ENCODE measurements at regions not wholly inside any gene's neighbourhood (a gene's known extent, or its start where the extent isn't known, plus 50 kb on each side); places are given as distances from the start of the nearest gene placed in this dataset.
A peak's percentile ranks its signal among the peaks of the same experiment; 100 is the strongest.
"Not testable (repeated sequence)": the region's sequence is repeated elsewhere in the genome, so short reads cannot be mapped to it uniquely, and the experiment has no call there.

GRCh38 chr3:101134331-101134730 is 141.1 kb upstream of the ABI3BP start (continued):
- no peak for TF ChIP-seq IRF3 (IDR thresholded peaks at IDR 0.05)
- no peak for TF ChIP-seq TCF12 (IDR thresholded peaks at IDR 0.05; ENCODE audit: low read depth, low read length)

GRCh38 chr3:101133652-101134051 is 140.4 kb upstream of the ABI3BP start:
- Histone ChIP-seq H3K4me2 (ENCODE audit: control insufficient read depth, insufficient read depth) (no peak overlapping the region), H3K9me3 (replicated peaks; ENCODE audit: control insufficient read depth, insufficient read depth, low read length) (peaks cover 3% of the 10 kb centered on the region; the same call in 2 of the 3 replicates), H3K79me2 (ENCODE audit: control insufficient read depth, insufficient read depth, low read length) (no peaks in the 10 kb centered on the region), H2AFZ (ENCODE audit: control insufficient read depth, low read depth, low read length) (no peak overlapping the region), H3K36me3 (ENCODE audit: control insufficient read depth in 2 of 2, insufficient read depth in 2 of 2, low read length in 1 of 2) (no peaks in the 10 kb centered on the region), H3K27me3 (replicated peaks in 1 of 2; ENCODE audit: control insufficient read depth in 2 of 2, insufficient read depth in 2 of 2, low read length in 1 of 2) (no peaks in the 10 kb centered on the region; a peak in 1 of 4 replicates), H3K9ac (ENCODE audit: control insufficient read depth, insufficient read depth, low read length) (no peak overlapping the region), H3K4me3 (no peak overlapping the region), H4K20me1 (ENCODE audit: control insufficient read depth, insufficient read depth) (no peaks in the 10 kb centered on the region), H3K4me1 (ENCODE audit: control insufficient read depth, insufficient read depth, low read length) (no peaks in the 10 kb centered on the region), H3K27ac (ENCODE audit: control insufficient read depth, insufficient read depth) (no peak overlapping the region)
- in situ Hi-C loops (cut with MboI) (no loop called here), intact Hi-C loops (cut with micrococcal nuclease; ENCODE audit: unreplicated experiment) (no loop called here)
- SMC1A ChIA-PET (ENCODE audit: uncharacterized antibody, unreplicated experiment) = no interaction called here
- DNase-seq (ENCODE audit: low read depth, low spot score) (no peak), ATAC-seq (no peak), FAIRE-seq (no peak)
- no TSS peak for BruUV-seq (replicated peaks)
- POLR2A ChIA-PET = no interaction called here
- RAD21 ChIA-PET (ENCODE audit: unreplicated experiment) = no interaction called here
- 0% methylated on average over 1 of the region's 1 CpG for WGBS (ENCODE audit: insufficient coverage, insufficient replicate concordance, low lambda C conversion rate, missing lambda C conversion rate)
- TF ChIP-seq RUNX3 (IDR thresholded peaks at IDR 0.05; ENCODE audit: low read length) (peak; percentile 65), PRDM15 (CRISPR knock-in tag; IDR thresholded peaks at IDR 0.05) (no peak), IKZF2 (IDR thresholded peaks at IDR 0.05) (0 out of 4 replicates have a peak, but pooled peaks of 1 of the 2 experiments have one; percentile 17), NFIC (IDR thresholded peaks at IDR 0.05; ENCODE audit: low read depth, low read length) (0 out of 2 replicates have a peak, but pooled peaks have one; percentile 33)
- CTCF ChIA-PET = no interaction called here

GRCh38 chr3:101133197-101133596 is 140.0 kb upstream of the ABI3BP start:
- H3K4me2 ChIP-seq (ENCODE audit: control insufficient read depth, insufficient read depth); H3K9me3 ChIP-seq (replicated peaks; ENCODE audit: control insufficient read depth, insufficient read depth, low read length); CTCF ChIA-PET; RAD21 ChIA-PET (ENCODE audit: unreplicated experiment); intact Hi-C loops (cut with micrococcal nuclease; ENCODE audit: unreplicated experiment); DNase-seq (ENCODE audit: low read depth, low spot score); POLR2A ChIA-PET; BruUV-seq (replicated peaks); ATAC-seq; FAIRE-seq; H3K79me2 ChIP-seq (ENCODE audit: control insufficient read depth, insufficient read depth, low read length); in situ Hi-C loops (cut with MboI); H3K4me1 ChIP-seq (ENCODE audit: control insufficient read depth, insufficient read depth, low read length); H3K27me3 ChIP-seq (replicated peaks in 1 of 2; ENCODE audit: control insufficient read depth in 2 of 2, insufficient read depth in 2 of 2, low read length in 1 of 2); SMC1A ChIA-PET (ENCODE audit: uncharacterized antibody, unreplicated experiment); H4K20me1 ChIP-seq (ENCODE audit: control insufficient read depth, insufficient read depth); H3K27ac ChIP-seq (ENCODE audit: control insufficient read depth, insufficient read depth); H3K4me3 ChIP-seq; H2AFZ ChIP-seq (ENCODE audit: control insufficient read depth, low read depth, low read length); H3K9ac ChIP-seq (ENCODE audit: control insufficient read depth, insufficient read depth, low read length); H3K36me3 ChIP-seq (ENCODE audit: control insufficient read depth in 2 of 2, insufficient read depth in 2 of 2, low read length in 1 of 2): not testable (repeated sequence)
- 70% methylated on average over 7 of the region's 7 CpGs for WGBS (ENCODE audit: insufficient coverage, insufficient replicate concordance, low lambda C conversion rate, missing lambda C conversion rate)

All from GM12878 (cell line).